Body of pancreas (tissue), 4 donors: ENCODE measurements at regions not wholly inside any gene's neighbourhood (a gene's known extent, or its start where the extent isn't known, plus 50 kb on each side); places are given as distances from the start of the nearest gene placed in this dataset.

Experiments
- CTCF ChIP-seq, 7 experiments: fragments of 450-650 bp in 4 of 7; fragments of 200-600 bp in 3 of 7; sonication (generic) in 3 of 7; IDR thresholded peaks; one replicate each; pipeline ENCODE4 v1.5.1; 2016 to 2019; ENCODE audit warnings: antibody characterized with exemption in 7 of 7
- POLR2A ChIP-seq, 3 donors: fragments of 450-650 bp; IDR thresholded peaks; one replicate each; pipeline ENCODE4 v1.6.1; 2016; ENCODE audit warnings: antibody characterized with exemption in 3 of 3, mild to moderate bottlenecking in 2 of 3

- TF ChIP-seq CTCF (IDR thresholded peaks at IDR 0.05), result no peak
- no peak for TF ChIP-seq POLR2A (IDR thresholded peaks at IDR 0.05)
Measured at GRCh38 chr11:70500076-70500847, 101.9 kb downstream of the CTTN start.
